G401 (cell line): ENCODE measurements at regions not wholly inside any gene's neighbourhood (a gene's known extent, or its start where the extent isn't known, plus 50 kb on each side); places are given as distances from the start of the nearest gene placed in this dataset.

Experiments used
- DNase-seq: peaks from one replicate; pipeline ENCODE4 v3.0.0-alpha.2; 2015; ENCODE audit warnings: low spot score
- in situ Hi-C: cut with HindIII; loops from 2 replicates; pipeline ENCODE4 v1.10.0; 2016; ENCODE audit warnings: low sequenced_read_pairs, mixed read lengths

DNA sequence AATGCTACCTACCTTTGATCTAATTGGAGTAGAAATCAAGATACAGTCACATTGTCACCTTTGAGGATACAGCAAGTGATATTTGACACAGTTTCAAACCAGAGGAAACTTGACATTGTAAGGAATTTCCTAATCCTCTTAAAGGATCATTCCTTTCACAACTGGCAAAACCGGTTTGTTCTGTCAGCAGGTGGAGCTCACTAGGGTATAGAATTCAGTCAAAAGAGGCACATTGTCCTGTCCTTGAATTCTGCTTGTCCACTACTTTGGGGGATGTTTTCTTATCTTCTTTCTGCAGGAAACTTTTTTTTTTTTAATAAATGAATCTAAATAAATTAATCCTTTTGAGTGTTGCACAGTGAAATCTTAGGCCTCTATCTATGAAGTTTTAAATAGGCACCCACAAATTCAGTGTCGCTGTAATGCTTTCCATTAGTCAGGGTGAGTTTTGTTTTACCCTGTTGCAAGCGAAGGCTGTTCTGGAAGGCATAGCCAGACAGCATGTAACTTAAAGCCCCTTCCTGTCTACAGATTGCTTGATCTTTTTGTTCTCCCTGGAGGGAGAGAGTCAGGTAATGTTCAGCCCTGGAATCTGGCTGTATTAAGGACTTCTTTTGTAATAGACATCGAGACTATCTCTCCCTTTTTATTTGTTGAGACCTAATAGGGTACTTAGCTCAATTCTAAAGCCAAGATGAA lies 285.0 kb upstream of the RGS6 start:
- no peak for DNase-seq
- in situ Hi-C loops = no loop called here

- in situ Hi-C loops = no loop called here
- no peak for DNase-seq
Measured at GRCh38 chr14:71648725-71649124, 283.5 kb upstream of the RGS6 start.

GRCh38 chr14:71650187-71650755 lies 282.0 kb upstream of the RGS6 start:
- no peak for DNase-seq
- in situ Hi-C loops = no loop called here

- DNase-seq = peak; percentile 45
- in situ Hi-C loops = no loop called here
Measured at GRCh38 chr14:71651228-71651627, 281.0 kb upstream of the RGS6 start.

DNA sequence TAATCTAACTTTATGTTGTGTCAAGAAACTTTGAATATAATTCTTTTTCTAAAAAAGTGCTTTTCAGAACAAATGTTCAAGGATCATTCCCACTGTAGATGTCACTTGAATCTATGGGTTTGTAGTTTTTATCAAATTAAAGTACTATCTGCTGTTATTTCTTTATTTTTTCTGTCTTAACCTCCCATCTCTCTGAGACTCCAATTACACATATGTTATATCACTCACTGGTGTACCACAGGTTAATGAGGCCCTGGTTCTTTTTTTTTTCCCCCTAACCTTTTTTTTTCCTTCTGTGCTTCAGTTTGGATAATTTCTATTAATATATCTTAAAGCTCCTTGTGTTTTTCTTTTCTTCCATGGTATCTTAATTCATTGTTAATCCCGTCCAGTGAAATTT lies 279.9 kb upstream of the RGS6 start:
- no peak for DNase-seq
- in situ Hi-C loops = no loop called here

GRCh38 chr14:71654810-71655209 lies 277.4 kb upstream of the RGS6 start:
- DNase-seq = no peak
- in situ Hi-C loops = no loop called here

DNA sequence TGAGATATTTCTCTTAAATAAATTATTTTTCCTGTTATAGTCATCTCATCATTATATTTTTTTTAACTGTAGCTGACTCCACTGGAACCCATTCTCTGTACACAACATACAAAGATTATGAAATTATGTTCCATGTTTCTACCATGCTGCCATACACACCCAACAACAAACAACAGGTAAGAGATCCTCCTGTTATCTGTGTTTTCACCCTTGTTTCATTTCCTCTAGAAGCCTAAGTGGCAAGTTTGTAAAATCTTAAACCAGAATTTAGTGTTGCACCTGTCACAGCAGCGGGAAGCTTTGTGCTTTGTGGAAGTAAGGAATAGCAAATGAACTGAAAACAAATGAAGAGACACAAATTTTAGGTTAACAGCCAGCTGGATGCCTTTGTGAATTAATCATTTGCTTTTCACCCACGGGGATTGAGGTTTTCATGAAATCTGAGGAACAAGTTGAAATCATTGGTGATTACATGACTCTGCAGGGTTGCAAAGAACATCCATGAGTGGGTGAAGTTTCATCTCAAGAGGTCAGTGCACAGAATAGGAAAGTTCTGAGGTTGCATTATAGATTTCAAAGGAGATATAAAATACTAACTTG lies 273.9 kb upstream of the RGS6 start:
- peak; percentile 81 for DNase-seq
- in situ Hi-C loops = no loop called here

- no peak for DNase-seq
- in situ Hi-C loops = no loop called here
Measured at GRCh38 chr14:71659159-71659558, 273.1 kb upstream of the RGS6 start.

DNA sequence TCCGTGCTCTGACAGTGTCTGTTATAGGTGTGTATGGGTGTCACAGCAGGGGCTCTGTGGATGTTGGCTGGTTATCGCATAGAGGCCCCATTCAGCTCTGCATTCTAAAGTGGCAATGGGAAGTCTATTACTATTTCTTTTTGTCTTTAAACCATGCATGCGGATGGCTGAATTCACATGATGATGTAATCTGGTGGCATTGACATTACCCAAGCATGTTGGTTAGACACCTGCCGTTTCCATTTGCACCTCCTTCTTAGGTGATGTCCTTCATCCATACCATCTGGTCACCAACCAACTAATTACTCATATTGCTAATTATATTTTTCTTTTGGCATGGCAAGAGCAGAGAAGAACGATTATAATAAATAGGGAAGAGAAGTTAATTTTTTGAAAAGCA lies 270.8 kb upstream of the RGS6 start:
- DNase-seq = peak; percentile 91
- in situ Hi-C loops = no loop called here

GRCh38 chr14:71662291-71662790 lies 269.9 kb upstream of the RGS6 start:
- DNase-seq = peak; percentile 67
- in situ Hi-C loops = no loop called here

DNA sequence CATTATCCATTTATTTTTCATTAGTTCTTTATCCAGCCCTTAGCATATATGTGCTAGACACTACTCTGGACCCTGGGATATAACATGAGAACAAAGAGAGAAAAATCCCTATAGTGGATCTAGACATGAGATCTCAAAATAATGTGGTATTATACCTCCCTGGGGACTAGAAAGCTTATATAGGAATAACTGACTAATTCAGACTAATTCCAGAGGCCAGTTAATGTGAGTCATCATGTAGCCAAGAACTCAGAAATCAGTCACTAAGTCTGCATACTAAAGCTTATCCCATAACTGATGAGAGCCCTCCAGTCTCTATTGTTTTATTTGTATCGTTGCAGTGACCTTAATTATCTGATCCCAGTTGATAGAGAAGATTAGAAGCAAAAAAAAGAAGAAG lies 267.1 kb upstream of the RGS6 start:
- no peak for DNase-seq
- in situ Hi-C loops = no loop called here

DNA sequence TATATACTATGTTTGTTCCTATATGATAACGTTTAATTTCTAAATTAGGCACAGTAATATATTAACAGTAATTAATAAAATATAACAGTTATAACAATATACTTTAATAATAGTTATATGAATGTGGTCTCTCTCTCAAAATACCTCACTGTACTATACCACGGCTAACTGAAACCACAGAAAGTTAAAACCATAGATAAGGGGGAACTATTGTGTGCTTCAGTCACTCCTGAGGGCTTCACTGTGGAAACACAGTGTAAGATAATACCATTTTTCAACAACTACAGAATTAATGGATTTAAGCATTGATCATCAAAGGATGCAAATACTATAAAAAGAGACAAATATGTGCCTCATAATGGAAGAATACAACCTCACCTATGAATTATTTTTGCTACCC lies 266.4 kb upstream of the RGS6 start:
- in situ Hi-C loops = no loop called here
- no peak for DNase-seq

- in situ Hi-C loops = no loop called here
- no peak for DNase-seq
Measured at GRCh38 chr14:71666571-71667145, 265.6 kb upstream of the RGS6 start.

DNA sequence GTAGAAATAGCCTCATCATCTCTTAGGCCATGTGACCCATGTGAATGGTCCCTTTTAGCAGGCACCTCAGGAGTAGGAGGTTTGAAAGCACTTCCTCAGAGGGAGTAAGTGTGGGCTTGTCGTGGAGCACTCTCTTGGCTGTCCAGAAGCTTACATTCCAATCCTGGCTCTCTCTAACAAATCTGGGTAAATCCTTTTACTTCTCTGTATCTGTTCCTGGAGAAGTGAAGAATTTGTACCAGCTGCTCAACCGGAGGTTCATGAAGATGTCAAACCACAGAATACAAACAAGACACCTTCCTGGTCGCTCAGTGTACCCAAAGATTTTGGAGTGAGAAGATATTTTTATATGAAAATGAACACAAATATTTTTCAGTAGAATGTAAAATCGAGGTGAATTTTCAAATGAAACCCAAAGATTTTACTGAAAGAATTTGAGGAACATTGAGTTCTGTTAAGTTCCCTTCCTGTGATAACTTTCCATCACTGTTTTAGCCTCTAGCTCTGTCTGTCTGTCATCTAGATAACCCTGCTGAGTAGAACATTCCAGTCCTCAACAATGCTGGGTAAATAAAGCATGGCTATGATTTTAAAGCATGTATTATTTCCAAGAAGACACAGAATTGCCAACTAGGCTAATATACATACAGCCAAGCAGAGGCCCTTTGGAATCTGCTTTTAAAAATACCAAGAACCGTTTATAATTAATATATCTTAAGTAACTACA lies 263.9 kb upstream of the RGS6 start:
- in situ Hi-C loops = no loop called here
- DNase-seq = no peak

DNA sequence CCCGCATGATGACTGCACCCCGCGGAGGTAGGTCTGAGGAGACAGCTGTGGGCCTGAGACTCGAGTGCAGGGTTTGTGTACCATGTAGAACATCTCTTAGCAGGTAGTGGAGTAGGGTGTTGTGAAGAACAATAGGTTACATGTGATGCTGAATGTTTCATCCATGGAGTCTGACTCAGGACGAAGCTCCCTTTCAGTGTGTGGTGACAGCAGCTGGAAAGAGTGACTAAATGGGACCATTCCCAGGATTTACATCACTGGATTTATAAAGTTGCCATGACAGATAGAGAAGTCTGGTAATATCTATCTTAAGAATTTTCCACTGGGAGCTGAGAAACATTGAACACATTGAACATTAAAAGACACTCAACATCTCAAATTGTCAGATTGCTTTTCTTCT lies 259.6 kb upstream of the RGS6 start:
- DNase-seq = no peak
- in situ Hi-C loops = no loop called here

- in situ Hi-C loops = no loop called here
- DNase-seq = no peak
Measured at GRCh38 chr14:71675126-71675899, 256.9 kb upstream of the RGS6 start.

GRCh38 chr14:71675900-71676287 lies 256.3 kb upstream of the RGS6 start:
- no peak for DNase-seq
- in situ Hi-C loops = no loop called here

DNA sequence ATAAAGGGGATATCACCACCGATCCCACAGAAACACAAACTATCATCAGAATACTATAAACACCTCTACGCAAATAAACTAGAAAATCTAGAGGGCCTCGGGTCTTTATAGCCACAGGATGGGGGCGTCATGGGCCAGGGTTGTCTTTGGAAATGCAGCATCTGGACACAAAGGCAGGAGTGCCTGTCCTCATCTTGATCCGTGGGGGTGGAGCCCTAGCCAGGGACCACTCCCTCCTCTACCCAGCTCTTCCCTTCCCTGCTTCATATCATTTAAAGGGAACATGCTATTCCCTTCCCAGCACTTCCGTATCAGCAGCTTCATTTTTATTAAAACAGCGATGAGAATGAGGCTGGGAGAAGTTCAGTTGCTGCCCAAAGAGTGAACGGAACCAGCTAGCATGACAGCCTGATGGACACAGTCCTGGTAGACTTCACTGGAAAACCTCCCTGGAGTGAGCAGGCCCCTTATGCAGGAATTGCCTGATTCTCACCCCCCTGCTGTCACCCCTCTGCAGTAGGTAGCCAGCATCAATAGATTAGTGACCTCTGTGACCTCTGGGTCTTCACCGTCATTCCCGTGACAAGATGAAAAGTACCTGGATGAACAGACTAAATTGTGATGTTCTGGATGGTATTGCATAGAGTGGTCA lies 251.4 kb upstream of the RGS6 start:
- DNase-seq = no peak
- in situ Hi-C loops = no loop called here

DNA sequence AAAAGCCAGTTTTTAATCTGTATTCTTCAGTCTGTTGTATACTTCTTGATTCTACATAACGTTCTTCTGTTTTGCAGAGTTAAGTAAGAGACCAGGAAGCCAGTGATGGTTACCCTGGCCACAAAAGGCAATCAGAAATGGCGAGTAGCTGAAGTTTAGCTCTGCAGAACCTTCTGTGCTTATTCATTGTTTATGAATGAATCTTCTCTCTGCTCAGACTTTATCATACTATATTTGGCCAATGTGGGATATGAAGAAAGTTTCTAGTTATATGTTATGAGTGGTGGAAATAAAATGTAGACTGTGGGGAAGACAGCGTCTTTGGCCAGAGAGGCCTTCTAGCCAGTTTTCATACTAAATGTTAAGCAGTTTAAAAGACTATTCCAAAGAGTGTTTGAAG lies 249.9 kb upstream of the RGS6 start:
- in situ Hi-C loops = no loop called here
- no peak for DNase-seq
